WI38 (cell line): ENCODE measurements at regions not wholly inside any gene's neighbourhood (a gene's known extent, or its start where the extent isn't known, plus 50 kb on each side); places are given as distances from the start of the nearest gene placed in this dataset.

Experiments used
- H3K4me3 ChIP-seq: 2 replicates; pipeline ENCODE4 v1.5.1; 2011; ENCODE audit warnings: low read depth, mild to moderate bottlenecking, control low read depth, low read length
- CTCF ChIP-seq: IDR thresholded peaks from 2 replicates; pipeline ENCODE4 v1.5.1; 2012; ENCODE audit warnings: low read depth, mild to moderate bottlenecking, control low read depth, low read length

- no peak overlapping the region for H3K4me3 ChIP-seq
- no peak for TF ChIP-seq CTCF
Measured at GRCh38 chr4:32073542-32073941, 1353.4 kb downstream of the PCDH7 start.

- TF ChIP-seq CTCF: no peak
- no peak overlapping the region for H3K4me3 ChIP-seq
Measured at GRCh38 chr4:32087211-32087610, 1367.0 kb downstream of the PCDH7 start.

DNA sequence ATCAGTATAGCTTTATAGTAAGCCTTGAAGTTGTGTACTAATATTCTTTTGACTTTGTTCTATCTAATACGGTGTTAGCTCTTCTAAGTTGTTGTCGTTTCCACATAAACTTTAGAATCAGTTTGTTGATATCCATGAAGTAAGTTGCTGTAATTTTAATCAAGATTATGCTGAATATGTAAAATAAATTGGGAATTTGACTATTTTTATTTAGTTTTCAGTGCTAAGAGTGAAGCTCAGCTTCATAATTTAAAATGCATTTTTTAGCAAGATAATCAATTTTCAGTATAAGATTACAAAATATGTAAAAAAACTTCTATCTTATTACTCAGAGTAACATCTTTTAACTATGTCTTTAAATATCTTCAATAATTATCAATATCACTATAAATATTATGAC, 1374.8 kb downstream of the PCDH7 start:
- TF ChIP-seq CTCF: no peak
- H3K4me3 ChIP-seq: no peak overlapping the region

GRCh38 chr4:32102896-32103295, 1382.7 kb downstream of the PCDH7 start:
- H3K4me3 ChIP-seq: no peak overlapping the region
- TF ChIP-seq CTCF: no peak

DNA sequence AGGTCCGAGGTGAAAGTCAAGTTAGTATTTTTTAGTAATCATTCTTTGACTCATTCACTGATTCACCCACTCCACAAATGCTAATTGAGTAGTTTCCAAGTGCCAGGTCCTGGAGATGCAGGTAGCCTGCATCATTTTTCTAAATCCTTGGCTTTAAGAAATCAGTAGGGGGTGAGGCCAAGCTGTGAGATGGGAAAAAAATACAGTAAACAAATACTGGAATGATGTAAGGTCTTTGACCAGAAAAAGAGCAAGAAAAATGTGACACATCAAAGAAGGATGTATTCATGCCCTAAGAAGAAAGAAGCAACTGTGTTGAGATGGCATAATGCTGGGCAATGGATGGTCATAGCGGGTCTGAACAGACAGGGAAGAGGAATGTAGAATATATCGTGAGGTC, 1386.6 kb downstream of the PCDH7 start:
- H3K4me3 ChIP-seq: no peak overlapping the region
- no peak for TF ChIP-seq CTCF

DNA sequence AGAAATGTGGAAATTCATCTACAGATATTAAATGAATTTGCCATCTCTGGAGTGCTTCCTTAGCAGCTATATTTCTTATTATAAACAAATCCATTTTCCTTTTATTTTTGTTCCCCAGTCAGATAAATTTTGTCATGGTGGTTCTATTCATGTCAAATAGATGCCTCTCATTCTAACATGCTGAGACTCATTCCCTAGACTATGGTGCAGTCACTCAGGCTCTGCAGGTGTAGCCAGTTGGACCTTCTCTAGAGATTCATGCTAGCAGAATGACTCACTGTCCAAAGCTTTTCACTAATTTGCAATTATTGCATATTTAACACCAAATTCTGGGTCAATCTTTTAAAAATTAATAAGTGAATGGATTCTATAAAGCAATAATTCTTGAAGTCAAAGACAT, 1392.7 kb downstream of the PCDH7 start:
- TF ChIP-seq CTCF: no peak
- no peak overlapping the region for H3K4me3 ChIP-seq

GRCh38 chr4:32117693-32118092, 1397.5 kb downstream of the PCDH7 start:
- no peak overlapping the region for H3K4me3 ChIP-seq
- TF ChIP-seq CTCF: no peak

DNA sequence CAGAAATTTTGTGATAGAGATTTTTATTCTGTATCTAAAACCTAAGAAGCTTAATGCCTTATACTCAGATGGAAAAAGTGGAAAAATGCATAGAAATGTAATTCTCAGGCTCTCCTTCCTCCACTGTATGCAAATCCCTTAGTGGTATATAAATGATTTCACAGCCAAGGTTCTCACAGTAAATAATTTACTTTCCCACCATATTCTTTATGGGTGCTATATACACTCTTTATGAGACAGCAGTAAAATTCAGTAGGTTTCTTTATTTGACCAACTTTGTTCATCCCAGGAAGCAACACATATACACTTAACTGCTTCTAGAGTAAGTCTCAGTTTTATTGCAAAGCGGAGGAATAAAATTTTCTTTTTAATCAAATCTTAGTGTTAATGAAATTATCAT, 1399.7 kb downstream of the PCDH7 start:
- no peak overlapping the region for H3K4me3 ChIP-seq
- no peak for TF ChIP-seq CTCF
